BJ (cell line): ENCODE measurements at regions not wholly inside any gene's neighbourhood (a gene's known extent, or its start where the extent isn't known, plus 50 kb on each side); places are given as distances from the start of the nearest gene placed in this dataset.

Experiments
- CTCF ChIA-PET: fragments of 350-600 bp; formaldehyde crosslinking; extraction: SDS; loops from one replicate; lab custom pipeline; 2021; ENCODE audit warnings: antibody characterized with exemption, inconsistent platforms; lab: Yijun Ruan, JAX
- POLR2A ChIA-PET: fragments of 300-600 bp; sonication (Branson Sonifier 250); formaldehyde crosslinking; extraction: SDS; loops from one replicate; lab custom pipeline; 2021; ENCODE audit warnings: antibody characterized with exemption; lab: Charles Lee
- DNase-seq: peaks from one replicate; pipeline ENCODE4 v3.0.0-alpha.2; 2011; ENCODE audit warnings: low read depth
- H3K27me3 ChIP-seq: 2 replicates; pipeline ENCODE4 v1.6.0; 2011; ENCODE audit warnings: low read length; ENCODE audit not compliant: control insufficient read depth, insufficient read depth
- H3K36me3 ChIP-seq: 2 replicates; pipeline ENCODE4 v1.5.1; 2011; ENCODE audit warnings: low read length; ENCODE audit not compliant: control insufficient read depth, insufficient read depth
- H3K4me3 ChIP-seq: 2 replicates; pipeline ENCODE4 v1.5.1; 2011; ENCODE audit warnings: low read depth, mild to moderate bottlenecking, control low read depth, low read length
- TF ChIP-seq, protein P1 (sequence below): IDR thresholded peaks from 2 replicates; pipeline ENCODE4 v1.5.1; 2011; ENCODE audit warnings: low read depth, mild to moderate bottlenecking, control low read depth, inconsistent platforms, low read length, moderate library complexity; ENCODE audit not compliant: insufficient read depth

DNA sequence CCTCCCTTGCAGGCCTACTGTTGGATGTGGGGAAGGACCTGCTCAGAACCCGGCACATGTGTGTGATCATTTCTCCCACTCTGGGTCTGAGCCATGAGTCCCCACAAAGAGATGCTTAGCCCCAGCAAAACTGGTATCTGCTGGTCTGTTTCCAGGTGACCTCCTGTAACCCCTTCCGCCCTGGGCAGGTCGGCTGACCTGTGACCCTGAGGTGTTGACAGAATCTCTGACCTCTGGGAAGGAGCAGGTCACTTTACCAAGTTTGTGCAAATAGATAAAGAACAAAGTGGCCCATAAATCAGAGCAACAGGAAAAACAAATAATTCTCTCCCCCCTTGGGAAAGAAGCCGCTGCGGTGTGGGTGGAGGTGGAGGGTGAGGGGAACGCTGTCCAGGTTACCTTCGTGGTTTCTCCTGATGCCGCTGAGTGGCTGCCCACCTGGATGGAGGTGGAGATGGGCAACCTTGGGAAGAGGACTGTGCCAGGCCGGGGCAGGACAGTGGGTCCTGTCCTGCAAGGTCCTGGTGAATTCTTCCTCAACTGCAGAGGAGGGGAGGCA, 174.0 kb upstream of the MYCN start:
- Histone ChIP-seq H3K27me3 (no peaks in the 10 kb centered on the region), H3K4me3 (no peak overlapping the region), H3K36me3 (no peaks in the 10 kb centered on the region)
- no peak for DNase-seq
- CTCF ChIA-PET: no interaction called here
- POLR2A ChIA-PET: no interaction called here
- TF ChIP-seq, protein P1, sequence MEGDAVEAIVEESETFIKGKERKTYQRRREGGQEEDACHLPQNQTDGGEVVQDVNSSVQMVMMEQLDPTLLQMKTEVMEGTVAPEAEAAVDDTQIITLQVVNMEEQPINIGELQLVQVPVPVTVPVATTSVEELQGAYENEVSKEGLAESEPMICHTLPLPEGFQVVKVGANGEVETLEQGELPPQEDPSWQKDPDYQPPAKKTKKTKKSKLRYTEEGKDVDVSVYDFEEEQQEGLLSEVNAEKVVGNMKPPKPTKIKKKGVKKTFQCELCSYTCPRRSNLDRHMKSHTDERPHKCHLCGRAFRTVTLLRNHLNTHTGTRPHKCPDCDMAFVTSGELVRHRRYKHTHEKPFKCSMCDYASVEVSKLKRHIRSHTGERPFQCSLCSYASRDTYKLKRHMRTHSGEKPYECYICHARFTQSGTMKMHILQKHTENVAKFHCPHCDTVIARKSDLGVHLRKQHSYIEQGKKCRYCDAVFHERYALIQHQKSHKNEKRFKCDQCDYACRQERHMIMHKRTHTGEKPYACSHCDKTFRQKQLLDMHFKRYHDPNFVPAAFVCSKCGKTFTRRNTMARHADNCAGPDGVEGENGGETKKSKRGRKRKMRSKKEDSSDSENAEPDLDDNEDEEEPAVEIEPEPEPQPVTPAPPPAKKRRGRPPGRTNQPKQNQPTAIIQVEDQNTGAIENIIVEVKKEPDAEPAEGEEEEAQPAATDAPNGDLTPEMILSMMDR: no peak

DNA sequence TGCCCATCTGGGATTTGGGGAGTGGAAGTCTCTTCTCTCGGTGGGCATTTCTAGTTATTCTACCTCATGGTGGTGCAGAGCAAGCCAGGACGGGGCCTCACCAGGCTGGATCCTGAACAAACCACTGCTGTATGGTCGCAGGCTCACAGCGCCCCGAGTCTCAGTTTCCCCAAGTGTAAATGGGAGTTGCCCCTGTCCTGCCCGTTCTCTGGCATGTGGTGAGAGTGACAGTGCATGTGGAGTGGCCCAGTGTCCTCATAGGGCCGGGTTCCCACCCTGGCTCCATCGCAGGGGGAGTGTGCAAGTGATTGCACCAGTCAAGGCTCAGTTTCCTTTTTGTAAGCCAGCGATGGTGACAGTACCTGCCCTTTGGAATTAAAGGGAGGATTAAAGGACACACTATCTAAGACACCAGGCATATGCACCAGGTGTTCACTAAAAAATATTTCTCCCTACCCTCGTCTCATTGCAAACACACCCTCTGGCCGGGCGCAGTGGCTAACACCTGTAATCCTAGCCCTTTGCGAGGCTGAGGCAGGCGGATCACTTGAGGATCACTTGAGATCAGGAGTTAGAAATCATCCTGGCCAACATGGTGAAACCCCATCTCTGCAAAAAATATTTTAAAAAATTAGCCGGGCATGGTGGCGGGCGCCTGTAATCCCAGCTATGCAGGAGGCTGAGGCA, 173.3 kb upstream of the MYCN start:
- no peaks in the 10 kb centered on the region for H3K36me3 ChIP-seq
- ChIA-PET POLR2A (no interaction called here), CTCF (no interaction called here)
- no peak overlapping the region for H3K4me3 ChIP-seq
- DNase-seq: no peak
- H3K27me3 ChIP-seq: no peaks in the 10 kb centered on the region
- TF ChIP-seq, protein P1: no peak

DNA sequence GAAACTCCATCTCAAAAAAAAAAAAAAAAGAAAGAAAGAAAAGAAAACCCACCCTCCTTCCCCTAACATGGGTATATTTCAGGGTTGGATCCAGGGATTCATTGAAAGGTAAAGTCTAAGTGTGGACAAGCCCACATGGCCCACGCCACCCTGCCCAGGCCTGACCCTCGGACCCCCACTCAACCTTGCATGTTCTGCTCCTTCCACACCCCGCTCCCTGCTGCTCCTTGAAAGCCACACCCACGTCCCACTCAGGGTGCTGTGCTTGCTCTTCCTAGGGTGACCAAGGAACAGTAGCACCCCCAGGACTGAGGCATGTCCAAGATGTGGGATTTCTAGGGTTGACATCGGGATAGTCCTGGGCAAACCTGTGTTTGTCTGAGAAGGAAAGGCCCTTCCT, 172.7 kb upstream of the MYCN start:
- no peak for DNase-seq
- TF ChIP-seq, protein P1: no peak
- ChIA-PET CTCF (no interaction called here), POLR2A (no interaction called here)
- no peaks in the 10 kb centered on the region for H3K36me3 ChIP-seq
- H3K27me3 ChIP-seq: no peaks in the 10 kb centered on the region
- H3K4me3 ChIP-seq: no peak overlapping the region

DNA sequence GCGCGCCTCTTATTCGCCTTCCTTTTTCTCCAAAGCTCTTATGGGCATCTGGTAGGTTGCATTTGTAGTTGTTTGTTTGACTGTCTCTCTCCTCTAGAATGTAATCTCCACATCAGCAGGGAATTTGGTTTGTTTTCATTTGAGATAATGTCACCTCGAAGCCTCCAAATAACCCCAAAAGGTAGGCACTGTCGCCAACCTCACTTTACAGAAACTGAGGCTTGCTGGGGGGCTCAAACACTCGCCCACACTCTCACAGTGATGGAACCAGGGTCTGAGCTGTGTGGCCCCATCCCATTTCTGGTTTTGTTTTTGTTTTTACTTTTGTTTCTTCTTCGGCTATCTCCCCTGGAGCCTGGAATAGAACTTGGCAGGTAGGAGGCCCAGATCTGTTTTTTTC, 172.2 kb upstream of the MYCN start:
- Histone ChIP-seq H3K4me3 (no peak overlapping the region), H3K36me3 (no peaks in the 10 kb centered on the region), H3K27me3 (no peaks in the 10 kb centered on the region)
- POLR2A ChIA-PET: no interaction called here
- CTCF ChIA-PET: no interaction called here
- no peak for DNase-seq
- TF ChIP-seq, protein P1: no peak

DNA sequence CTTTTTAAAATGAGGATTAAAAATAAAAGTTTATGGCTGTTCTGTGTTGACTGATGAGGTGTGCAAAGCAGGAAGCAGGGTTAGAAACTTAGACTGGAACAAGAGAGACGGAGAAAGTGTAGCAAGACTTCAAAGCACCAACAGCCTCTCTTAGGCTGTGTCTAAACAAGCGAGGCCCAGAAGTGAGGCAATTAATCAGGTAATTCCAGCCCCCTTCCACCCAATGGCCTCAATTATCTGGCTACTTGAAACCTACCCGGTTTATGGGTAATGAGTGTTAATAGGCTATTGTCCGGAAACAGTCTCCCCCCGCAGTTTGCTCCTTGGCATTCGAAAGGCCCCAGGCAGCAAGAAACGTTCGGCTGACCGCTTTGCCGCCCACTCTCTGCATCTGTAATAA, 171.7 kb upstream of the MYCN start:
- no peak for DNase-seq
- ChIA-PET CTCF (no interaction called here), POLR2A (no interaction called here)
- Histone ChIP-seq H3K36me3 (no peaks in the 10 kb centered on the region), H3K4me3 (no peak overlapping the region), H3K27me3 (no peaks in the 10 kb centered on the region)
- TF ChIP-seq, protein P1: no peak
